T47D (cell line): ENCODE measurements at regions not wholly inside any gene's neighbourhood (a gene's known extent, or its start where the extent isn't known, plus 50 kb on each side); places are given as distances from the start of the nearest gene placed in this dataset.
A peak's percentile ranks its signal among the peaks of the same experiment; 100 is the strongest.

Experiments used
- DNase-seq, 2 experiments: peaks; one replicate each; pipeline versions ENCODE4 v3.0.0 to v3.0.0-alpha.2; 2011 to 2012; ENCODE audit warnings: low read depth in 1 of 2, low spot score in 1 of 2
- JUND ChIP-seq: IDR thresholded peaks from 2 replicates; pipeline ENCODE4 v1.6.1; 2012; ENCODE audit warnings: low read depth
- in situ Hi-C: cut with HindIII; loops from 2 replicates; pipeline ENCODE4 v1.10.0; 2016; ENCODE audit warnings: low sequenced_read_pairs, low pct_unique_long_range_greater_than_20kb

DNA sequence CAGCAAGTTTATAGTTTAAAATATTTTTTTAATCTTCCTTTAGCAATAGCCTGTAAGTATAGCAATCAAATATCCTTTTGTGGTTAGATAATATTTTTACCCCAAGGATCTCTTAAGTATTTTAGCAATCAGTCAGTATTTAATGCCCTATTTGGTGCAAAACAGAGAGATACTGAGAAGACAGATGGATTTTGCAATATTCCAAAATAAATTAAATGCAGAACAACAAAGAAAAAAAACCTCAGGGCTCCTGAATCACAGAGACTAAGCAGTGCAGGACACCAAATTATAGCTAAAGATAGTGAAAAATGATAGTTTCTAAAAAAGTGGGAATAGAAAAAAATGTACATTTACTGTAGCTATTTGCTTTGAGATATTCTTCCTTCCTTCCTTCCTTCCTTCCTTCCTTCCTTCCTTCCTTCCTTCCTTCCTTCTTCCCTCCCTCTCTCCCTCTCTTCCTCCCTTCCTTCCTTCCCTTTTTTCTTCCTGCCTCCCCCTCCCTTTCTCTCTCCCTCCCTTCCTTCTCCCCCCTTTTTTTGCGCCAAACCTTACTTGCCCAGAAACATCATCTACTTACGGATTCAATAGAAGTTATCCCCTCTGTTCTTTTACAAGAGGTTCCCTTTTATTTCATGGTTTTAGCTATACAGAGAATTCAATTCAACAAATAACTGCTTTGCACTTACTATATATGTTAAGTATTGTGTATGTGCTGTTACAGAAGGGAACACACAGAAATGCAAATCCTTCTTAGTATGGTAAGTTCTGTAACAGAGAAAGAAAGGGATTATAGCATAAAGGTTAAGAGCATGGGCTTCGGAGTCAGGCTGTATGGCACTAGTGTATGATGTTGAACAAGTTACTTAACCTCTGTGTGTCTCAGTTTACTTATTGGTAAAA lies 219.0 kb downstream of the CPE start:
- DNase-seq = no peak
- in situ Hi-C loops = no loop called here
- TF ChIP-seq JUND = no peak

DNA sequence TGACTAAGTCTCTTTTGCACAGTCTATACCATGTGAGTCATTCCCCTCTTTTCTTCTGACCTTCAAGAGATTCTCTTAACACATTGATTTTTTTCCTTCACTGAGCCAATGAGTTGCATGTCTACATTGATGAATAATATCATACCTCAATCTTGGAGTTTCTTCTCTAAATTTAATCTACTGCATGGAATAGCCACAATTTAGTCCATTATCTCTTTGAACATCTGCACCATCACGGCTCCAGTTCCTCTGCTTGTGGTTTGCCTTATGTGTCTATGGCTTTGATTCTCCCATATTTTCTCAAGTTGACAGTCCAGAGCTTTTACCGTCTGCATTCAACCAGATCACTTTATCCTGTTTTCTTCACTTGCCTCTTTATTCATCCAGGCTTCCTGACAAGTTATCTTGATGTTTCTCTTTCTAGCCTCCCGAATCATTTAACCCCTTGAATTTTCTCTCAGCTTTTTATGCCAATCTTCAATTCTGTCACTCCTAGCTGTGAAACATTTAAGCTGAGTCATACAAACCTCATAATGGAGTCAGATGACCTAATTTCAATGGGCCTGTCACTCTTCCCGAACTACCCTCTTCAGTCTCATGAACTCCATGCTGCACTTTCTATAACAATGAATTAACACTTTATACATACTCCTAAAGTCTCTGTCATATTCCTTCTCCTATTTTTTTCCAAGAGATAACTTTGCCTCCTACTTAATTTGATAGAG lies 222.3 kb downstream of the CPE start:
- TF ChIP-seq JUND = no peak
- in situ Hi-C loops = no loop called here
- DNase-seq = no peak

DNA sequence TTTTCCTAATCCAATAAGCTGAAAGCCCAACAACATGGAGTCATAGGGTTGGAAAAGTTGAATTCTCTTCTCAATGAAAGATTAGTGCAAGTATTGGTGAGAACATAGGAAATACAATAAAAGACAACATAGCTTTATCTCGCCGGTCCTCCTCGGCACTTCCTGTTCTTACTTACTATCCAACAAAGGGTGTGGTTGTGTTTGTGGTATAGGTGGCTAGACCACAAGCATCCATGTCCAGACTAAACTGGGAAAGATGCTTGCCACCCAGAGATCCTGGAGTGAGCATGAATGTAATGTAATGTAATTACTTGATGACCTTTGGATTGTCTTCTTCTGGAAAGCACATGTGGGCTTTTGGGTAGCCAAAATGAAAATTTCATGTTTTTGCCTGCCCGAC lies 223.8 kb downstream of the CPE start:
- in situ Hi-C loops = no loop called here
- no peak for TF ChIP-seq JUND
- DNase-seq = no peak

DNA sequence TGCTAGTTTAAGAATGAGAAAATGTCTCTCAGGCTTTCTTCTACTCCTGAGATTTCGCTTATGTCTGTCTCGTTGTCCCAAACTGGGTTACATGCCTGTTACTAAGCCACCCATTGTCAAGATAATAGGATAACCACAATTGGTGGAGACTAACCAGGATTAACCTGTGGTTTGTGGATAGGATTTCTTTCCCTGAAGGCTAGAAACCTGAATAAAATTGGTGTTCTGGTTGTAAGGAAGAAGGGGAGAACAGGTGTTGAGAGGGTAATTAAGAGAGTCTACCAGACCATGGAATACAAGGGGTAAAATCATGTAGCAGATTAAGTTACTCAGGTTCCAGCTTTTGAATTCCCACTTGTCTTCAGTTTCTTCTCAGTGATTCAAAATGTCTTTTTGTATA lies 225.4 kb downstream of the CPE start:
- no peak for DNase-seq
- in situ Hi-C loops = no loop called here
- TF ChIP-seq JUND = no peak

DNA sequence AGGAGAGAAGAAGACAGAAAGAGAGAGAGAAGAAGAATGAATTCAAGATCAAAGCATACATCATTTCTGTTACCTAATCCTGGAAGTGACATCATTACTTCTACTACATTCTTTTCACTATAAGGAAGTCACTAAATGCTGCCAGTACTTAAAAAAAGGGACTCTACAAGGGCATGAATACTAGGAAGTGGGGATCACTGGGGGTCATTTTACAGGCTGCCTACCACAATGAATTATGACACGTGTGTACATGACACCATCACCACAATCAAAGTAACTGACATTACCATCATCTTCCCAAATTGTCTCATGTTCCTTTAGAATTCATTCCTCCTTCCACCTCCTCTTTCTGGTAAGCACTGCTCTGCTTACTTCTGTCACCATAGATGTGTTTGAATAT lies 227.0 kb downstream of the CPE start:
- no peak for TF ChIP-seq JUND
- DNase-seq = no peak
- in situ Hi-C loops = no loop called here

DNA sequence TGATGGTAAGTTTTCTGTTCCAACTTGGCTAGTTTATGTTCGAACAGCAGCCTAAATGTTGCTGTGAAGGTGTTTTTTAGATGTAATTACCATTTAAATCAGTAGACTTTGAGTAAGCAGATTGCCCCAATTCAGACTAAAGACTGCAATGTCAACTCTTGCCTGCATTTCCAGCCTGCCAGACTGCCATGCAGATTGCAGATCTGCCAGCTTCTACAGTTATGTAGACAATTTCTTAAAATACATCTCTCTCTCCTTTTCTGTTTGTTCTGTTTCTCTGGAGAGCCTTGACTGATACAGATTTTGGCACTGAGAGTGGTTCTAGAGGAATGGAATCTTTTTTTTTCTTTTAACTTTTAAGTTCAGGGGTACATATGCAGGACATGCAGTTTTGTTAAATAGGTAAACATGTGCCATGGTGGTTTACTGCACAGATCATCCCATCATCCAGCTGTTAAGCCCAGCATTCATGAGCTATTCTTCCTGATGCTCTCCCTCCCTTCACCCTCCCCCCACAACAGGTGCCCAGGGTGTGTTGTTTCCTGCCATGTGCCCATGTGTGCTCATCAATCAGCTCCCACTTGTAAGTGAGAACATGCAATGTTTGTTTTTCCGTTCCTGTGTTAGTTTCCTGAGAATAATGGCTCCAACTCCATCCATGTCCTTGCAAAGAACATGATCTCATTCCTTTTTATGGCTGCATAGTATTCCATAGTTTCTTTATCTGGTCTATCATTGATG lies 227.8 kb downstream of the CPE start:
- in situ Hi-C loops = no loop called here
- DNase-seq = no peak
- no peak for TF ChIP-seq JUND

DNA sequence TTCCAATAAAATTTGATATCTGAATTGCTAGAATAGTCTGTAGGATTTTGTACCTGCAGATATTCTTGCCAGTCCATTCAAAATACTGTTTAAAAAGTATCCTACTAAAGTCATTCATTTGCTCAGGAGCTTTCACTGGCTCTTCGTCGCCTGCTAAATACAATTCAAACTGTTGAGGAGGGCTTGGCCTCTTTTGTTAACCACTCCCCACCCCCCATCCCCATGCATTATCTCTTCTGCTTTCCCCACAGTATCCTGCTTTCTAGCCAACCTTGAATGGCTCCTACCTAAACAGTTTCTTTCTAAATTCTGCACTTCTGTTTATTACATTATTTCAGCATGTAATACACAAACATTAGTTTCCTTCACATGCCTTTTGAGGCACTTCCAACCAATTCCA lies 230.8 kb downstream of the CPE start:
- in situ Hi-C loops = no loop called here
- TF ChIP-seq JUND = no peak
- no peak for DNase-seq

DNA sequence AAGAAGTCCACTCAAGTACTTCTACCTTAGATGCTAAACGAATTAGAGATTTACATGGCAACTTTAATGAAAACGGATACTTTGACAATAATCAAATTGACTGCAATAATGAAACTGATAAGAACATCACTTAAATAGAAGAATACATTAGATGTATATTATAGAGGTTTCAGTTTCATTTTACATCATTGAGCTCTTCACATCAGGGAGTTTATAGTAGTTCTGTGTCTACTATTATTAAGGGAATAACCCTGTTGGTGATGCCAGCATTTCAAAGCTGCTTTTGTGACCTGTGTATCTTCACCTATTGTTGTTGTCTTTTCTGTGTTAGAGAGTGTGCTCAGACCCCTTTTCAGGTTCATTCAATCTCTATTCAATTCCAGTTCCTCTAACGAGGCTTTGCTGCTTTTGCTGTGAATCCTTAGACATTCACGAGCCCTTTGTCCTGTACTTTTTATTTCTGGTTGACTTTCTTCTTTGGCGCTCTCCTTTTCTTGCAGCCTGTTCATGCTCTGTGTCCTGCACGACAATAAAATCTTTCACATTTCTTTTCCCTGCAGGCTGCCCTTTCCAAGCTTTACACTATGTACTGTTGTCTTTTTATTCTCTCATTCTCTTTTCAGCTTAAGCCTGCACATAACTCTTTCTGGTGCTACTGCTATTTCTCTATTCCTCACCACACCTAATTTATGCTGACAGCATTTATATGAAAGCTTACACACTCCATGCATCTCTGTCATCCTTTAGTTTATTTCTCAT lies 232.1 kb downstream of the CPE start:
- no peak for TF ChIP-seq JUND
- DNase-seq = no peak
- in situ Hi-C loops = no loop called here

DNA sequence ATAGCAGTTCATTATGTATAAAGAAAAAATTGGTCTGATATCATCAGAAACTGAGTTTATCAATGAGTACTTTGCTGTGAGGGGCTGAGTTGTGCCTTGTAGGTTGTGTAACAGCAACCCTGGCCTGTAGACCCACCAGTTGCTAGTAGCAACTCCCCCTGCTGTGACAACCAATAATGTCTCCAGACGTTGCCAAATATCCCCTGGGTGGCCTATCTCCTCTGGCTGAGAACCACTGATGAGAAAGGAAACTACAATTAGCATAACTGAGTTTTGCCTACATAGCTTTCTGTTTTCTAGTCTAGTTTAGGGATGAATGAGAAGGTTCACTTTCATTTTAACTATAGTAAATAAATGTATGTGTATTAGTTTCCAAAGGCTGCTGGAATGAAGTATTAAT lies 234.1 kb downstream of the CPE start:
- in situ Hi-C loops = no loop called here
- TF ChIP-seq JUND = no peak
- no peak for DNase-seq

DNA sequence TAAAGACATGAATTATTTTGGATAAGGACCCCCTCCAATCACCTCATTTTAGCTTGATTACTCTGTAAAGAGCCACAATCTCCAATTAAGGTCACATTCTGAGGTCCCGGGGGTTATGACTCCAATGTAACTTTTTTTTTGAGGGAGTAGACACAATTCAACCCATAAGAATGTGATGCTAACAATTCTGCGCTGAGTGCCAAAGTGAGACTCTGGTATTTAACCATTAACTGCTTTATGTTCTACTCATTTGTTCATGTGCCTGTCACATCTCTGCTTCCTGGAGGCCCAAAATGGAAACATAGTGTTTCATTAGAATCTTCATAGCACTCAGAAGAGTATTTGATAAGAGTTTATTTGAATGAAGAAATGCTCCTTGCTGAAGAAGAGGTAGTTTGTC lies 234.8 kb downstream of the CPE start:
- in situ Hi-C loops = no loop called here
- no peak for DNase-seq
- TF ChIP-seq JUND = no peak

DNA sequence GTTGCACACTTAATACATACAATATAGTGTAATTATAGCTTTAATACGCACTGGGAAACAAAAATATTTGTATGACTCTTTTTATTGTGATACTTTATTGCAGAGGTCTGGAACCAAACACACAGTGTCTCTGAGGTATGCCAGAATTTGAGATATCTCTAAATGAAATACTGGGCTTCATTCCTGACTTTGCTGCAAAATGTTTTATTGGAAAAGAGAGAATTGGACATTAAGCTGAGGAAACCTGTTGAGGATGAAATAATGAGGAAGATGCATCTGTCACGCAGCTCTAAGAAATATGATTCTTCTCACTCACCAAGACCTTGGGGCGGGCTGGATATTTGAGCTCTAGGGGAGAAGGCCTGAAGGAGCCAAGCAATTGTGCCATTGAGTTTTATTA lies 242.1 kb downstream of the CPE start:
- no peak for TF ChIP-seq JUND
- DNase-seq = no peak
- in situ Hi-C loops = no loop called here

DNA sequence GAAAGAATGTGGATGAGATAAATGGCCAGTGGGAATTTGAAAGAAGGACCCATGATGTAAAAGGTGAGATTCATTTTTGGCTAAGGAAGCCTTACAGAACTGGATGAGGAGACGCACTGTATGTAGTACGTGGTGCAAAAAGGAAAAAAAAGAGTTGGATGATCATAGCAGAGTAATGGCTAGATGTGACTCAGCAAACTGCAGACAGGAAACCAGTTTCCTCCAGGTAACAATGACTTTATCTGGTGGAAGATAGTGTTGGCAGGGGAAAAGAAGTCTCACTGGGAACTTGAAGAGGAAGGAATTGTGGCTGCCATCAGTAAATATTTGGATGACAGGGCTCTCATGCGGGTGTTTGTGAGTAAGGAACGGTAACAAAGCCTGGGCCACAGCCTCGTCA lies 243.2 kb downstream of the CPE start:
- DNase-seq = peak in 1 of 2 experiments; percentile 5
- in situ Hi-C loops = no loop called here
- TF ChIP-seq JUND = no peak
